ENCODE measurements at regions not wholly inside any gene's neighbourhood (a gene's known extent, or its start where the extent isn't known, plus 50 kb on each side); places are given as distances from the start of the nearest gene placed in this dataset.

DNA sequence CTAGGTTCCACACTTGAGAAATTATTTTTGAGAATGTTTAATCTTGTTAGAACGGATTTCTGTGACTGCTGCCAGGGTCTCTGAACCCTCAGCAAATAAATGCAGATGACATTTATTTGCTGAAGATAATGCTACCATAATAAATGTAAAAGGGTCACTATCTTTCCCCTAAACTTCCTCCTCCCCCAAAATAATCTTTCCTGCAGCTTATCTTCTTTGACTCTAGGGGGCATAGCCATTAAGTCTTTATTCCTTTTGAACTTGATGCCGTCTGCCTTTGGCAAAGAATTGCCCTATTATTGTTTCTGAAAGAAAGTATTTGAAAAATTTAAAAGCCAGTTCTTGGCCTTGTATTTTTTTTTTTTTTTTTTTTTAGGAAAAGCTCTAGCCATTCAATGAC is 63.6 kb upstream of the ACSL3 start:
- TF ChIP-seq CTCF (IDR thresholded peaks at IDR 0.05; ENCODE audit: insufficient read depth, low read length) (no peak), POLR2AphosphoS5 (IDR thresholded peaks at IDR 0.05; ENCODE audit: low read depth) (no peak), GABPA (IDR thresholded peaks at IDR 0.05; ENCODE audit: low read depth) (no peak), REST (IDR thresholded peaks at IDR 0.05; ENCODE audit: insufficient replicate concordance, low read depth) (no peak)

Measured in HL-60 (cell line).